Subcutaneous abdominal adipose tissue (tissue), 5 donors: ENCODE measurements at regions not wholly inside any gene's neighbourhood (a gene's known extent, or its start where the extent isn't known, plus 50 kb on each side); places are given as distances from the start of the nearest gene placed in this dataset.

ENCODE experiments used
- H3K27ac ChIP-seq: one replicate; pipeline ENCODE4 v1.7.0; 2013; ENCODE audit warnings: low read depth, mild to moderate bottlenecking, inconsistent platforms, low read length, moderate library complexity
- H3K27me3 ChIP-seq, 5 donors: one replicate each; pipeline ENCODE4 v1.7.0; 2013; ENCODE audit warnings: low read length in 5 of 5, inconsistent platforms in 1 of 5; ENCODE audit not compliant: control insufficient read depth in 5 of 5, insufficient read depth in 4 of 5
- H3K36me3 ChIP-seq, 5 donors: one replicate each; pipeline ENCODE4 v1.7.0; 2013; ENCODE audit warnings: low read length in 5 of 5; ENCODE audit not compliant: control insufficient read depth in 5 of 5, insufficient read depth in 5 of 5
- H3K4me1 ChIP-seq, 5 donors: one replicate each; pipeline ENCODE4 v1.7.0; 2013; ENCODE audit warnings: low read length in 5 of 5, mild to moderate bottlenecking in 3 of 5, moderate library complexity in 1 of 5; ENCODE audit not compliant: control insufficient read depth in 5 of 5, insufficient read depth in 5 of 5
- H3K4me3 ChIP-seq, 5 donors: one replicate each; pipeline ENCODE4 v1.7.0; 2013; ENCODE audit warnings: low read length in 5 of 5, low read depth in 1 of 5
- H3K9ac ChIP-seq, 5 donors: one replicate each; pipeline ENCODE4 v1.7.0; 2013; ENCODE audit warnings: low read length in 5 of 5, mild to moderate bottlenecking in 4 of 5, moderate library complexity in 3 of 5
- H3K9me3 ChIP-seq, 5 donors: one replicate each; pipeline ENCODE4 v1.7.0; 2013; ENCODE audit warnings: low read length in 5 of 5; ENCODE audit not compliant: control insufficient read depth in 5 of 5
- donor health status: healthy.
- donor health status: healthy.
- donor health status: healthy.
- donor health status: healthy.
- donor health status: healthy.

- H3K9ac ChIP-seq: no peak overlapping the region
- H3K4me1 ChIP-seq: no peaks in the 10 kb centered on the region
- H3K4me3 ChIP-seq: no peak overlapping the region
- no peaks in the 10 kb centered on the region for H3K36me3 ChIP-seq
- H3K27me3 ChIP-seq: peaks cover 0 to 4% (median 0%) of the 10 kb centered on the region in 5 donors
- no peak overlapping the region for H3K27ac ChIP-seq
- H3K9me3 ChIP-seq: no peaks in the 10 kb centered on the region
These were observed 160.3 kb downstream of the ANXA2 start for GRCh38 chr15:60237446-60237845.

GRCh38 chr15:60243769-60244168 lies 154.0 kb downstream of the ANXA2 start:
- Histone ChIP-seq H3K36me3 (no peaks in the 10 kb centered on the region), H3K9me3 (peaks cover 0 to 7% (median 2%) of the 10 kb centered on the region in 5 donors), H3K4me1 (no peaks in the 10 kb centered on the region), H3K27me3 (no peaks in the 10 kb centered on the region), H3K9ac (no peak overlapping the region), H3K4me3 (no peak overlapping the region), H3K27ac (no peak overlapping the region)

GRCh38 chr15:60244813-60245212 lies 153.0 kb downstream of the ANXA2 start:
- Histone ChIP-seq H3K36me3 (no peaks in the 10 kb centered on the region), H3K9ac (no peak overlapping the region), H3K27ac (no peak overlapping the region), H3K4me1 (no peaks in the 10 kb centered on the region), H3K27me3 (no peaks in the 10 kb centered on the region), H3K4me3 (no peak overlapping the region), H3K9me3 (peaks cover 0 to 7% (median 2%) of the 10 kb centered on the region in 5 donors)

GRCh38 chr15:60250316-60250715 lies 147.5 kb downstream of the ANXA2 start:
- no peaks in the 10 kb centered on the region for H3K27me3 ChIP-seq
- H3K27ac ChIP-seq: no peak overlapping the region
- no peak overlapping the region for H3K4me3 ChIP-seq
- no peaks in the 10 kb centered on the region for H3K36me3 ChIP-seq
- no peak overlapping the region for H3K9ac ChIP-seq
- H3K4me1 ChIP-seq: no peaks in the 10 kb centered on the region
- no peaks in the 10 kb centered on the region for H3K9me3 ChIP-seq

GRCh38 chr15:60251300-60252070 lies 146.3 kb downstream of the ANXA2 start:
- no peak overlapping the region for H3K4me3 ChIP-seq
- H3K27ac ChIP-seq: no peak overlapping the region
- H3K4me1 ChIP-seq: no peaks in the 10 kb centered on the region
- no peaks in the 10 kb centered on the region for H3K27me3 ChIP-seq
- H3K9ac ChIP-seq: no peak overlapping the region
- no peaks in the 10 kb centered on the region for H3K36me3 ChIP-seq
- no peaks in the 10 kb centered on the region for H3K9me3 ChIP-seq

- no peaks in the 10 kb centered on the region for H3K27me3 ChIP-seq
- no peak overlapping the region for H3K9ac ChIP-seq
- H3K36me3 ChIP-seq: no peaks in the 10 kb centered on the region
- no peak overlapping the region for H3K27ac ChIP-seq
- no peaks in the 10 kb centered on the region for H3K9me3 ChIP-seq
- no peaks in the 10 kb centered on the region for H3K4me1 ChIP-seq
- H3K4me3 ChIP-seq: no peak overlapping the region
These were observed 143.4 kb downstream of the ANXA2 start for GRCh38 chr15:60254416-60254815.

GRCh38 chr15:60255390-60255789 lies 142.4 kb downstream of the ANXA2 start:
- H3K27me3 ChIP-seq: no peaks in the 10 kb centered on the region
- no peaks in the 10 kb centered on the region for H3K4me1 ChIP-seq
- H3K9me3 ChIP-seq: no peaks in the 10 kb centered on the region
- H3K27ac ChIP-seq: no peak overlapping the region
- H3K9ac ChIP-seq: no peak overlapping the region
- no peak overlapping the region for H3K4me3 ChIP-seq
- no peaks in the 10 kb centered on the region for H3K36me3 ChIP-seq

GRCh38 chr15:60257591-60258159 lies 140.1 kb downstream of the ANXA2 start:
- no peak overlapping the region for H3K27ac ChIP-seq
- H3K9ac ChIP-seq: no peak overlapping the region
- no peaks in the 10 kb centered on the region for H3K36me3 ChIP-seq
- H3K4me1 ChIP-seq: no peaks in the 10 kb centered on the region
- H3K27me3 ChIP-seq: peaks cover 0 to 4% (median 0%) of the 10 kb centered on the region in 5 donors
- H3K9me3 ChIP-seq: no peaks in the 10 kb centered on the region
- no peak overlapping the region for H3K4me3 ChIP-seq

GRCh38 chr15:60259469-60259868 lies 138.3 kb downstream of the ANXA2 start:
- Histone ChIP-seq H3K4me1 (no peaks in the 10 kb centered on the region), H3K9me3 (no peaks in the 10 kb centered on the region), H3K27ac (no peak overlapping the region), H3K4me3 (no peak overlapping the region), H3K27me3 (peaks cover 0 to 4% (median 0%) of the 10 kb centered on the region in 5 donors), H3K36me3 (no peaks in the 10 kb centered on the region), H3K9ac (no peak overlapping the region)

- Histone ChIP-seq H3K27ac (no peak overlapping the region), H3K4me1 (no peaks in the 10 kb centered on the region), H3K36me3 (no peaks in the 10 kb centered on the region), H3K27me3 (peaks cover 0 to 4% (median 0%) of the 10 kb centered on the region in 5 donors), H3K9ac (no peak overlapping the region), H3K9me3 (no peaks in the 10 kb centered on the region), H3K4me3 (no peak overlapping the region)
These were observed 133.7 kb downstream of the ANXA2 start for GRCh38 chr15:60264088-60264487.
